ENCODE measurements at regions not wholly inside any gene's neighbourhood (a gene's known extent, or its start where the extent isn't known, plus 50 kb on each side); places are given as distances from the start of the nearest gene placed in this dataset.
"Not testable (repeated sequence)": the region's sequence is repeated elsewhere in the genome, so short reads cannot be mapped to it uniquely, and the experiment has no call there.

DNA sequence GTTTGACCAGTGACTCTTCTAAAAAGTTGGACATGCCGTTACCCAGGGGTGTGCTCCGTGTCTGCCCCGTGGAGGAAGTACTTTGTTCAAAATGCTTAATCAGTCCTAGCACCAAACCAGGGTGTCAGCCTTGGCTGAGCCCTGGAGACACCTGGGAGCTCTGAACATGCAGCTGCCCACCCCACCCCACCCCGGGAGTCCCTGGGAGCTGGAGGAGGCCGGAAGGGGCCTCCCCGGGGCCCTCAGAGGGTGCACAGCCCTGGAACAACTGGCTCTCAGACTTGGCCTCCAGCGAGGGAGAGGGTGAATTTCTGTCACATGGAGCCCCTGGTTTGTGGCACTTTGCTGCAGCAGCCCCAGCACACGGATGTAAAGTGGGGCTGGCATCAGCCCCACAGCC lies 152.1 kb downstream of the LAT start:
- TF ChIP-seq POLR2A (IDR thresholded peaks at IDR 0.05): not testable (repeated sequence)
- TF ChIP-seq, protein P1, sequence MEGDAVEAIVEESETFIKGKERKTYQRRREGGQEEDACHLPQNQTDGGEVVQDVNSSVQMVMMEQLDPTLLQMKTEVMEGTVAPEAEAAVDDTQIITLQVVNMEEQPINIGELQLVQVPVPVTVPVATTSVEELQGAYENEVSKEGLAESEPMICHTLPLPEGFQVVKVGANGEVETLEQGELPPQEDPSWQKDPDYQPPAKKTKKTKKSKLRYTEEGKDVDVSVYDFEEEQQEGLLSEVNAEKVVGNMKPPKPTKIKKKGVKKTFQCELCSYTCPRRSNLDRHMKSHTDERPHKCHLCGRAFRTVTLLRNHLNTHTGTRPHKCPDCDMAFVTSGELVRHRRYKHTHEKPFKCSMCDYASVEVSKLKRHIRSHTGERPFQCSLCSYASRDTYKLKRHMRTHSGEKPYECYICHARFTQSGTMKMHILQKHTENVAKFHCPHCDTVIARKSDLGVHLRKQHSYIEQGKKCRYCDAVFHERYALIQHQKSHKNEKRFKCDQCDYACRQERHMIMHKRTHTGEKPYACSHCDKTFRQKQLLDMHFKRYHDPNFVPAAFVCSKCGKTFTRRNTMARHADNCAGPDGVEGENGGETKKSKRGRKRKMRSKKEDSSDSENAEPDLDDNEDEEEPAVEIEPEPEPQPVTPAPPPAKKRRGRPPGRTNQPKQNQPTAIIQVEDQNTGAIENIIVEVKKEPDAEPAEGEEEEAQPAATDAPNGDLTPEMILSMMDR (IDR thresholded peaks at IDR 0.05): not testable (repeated sequence)

Data from testis (tissue), 2 donors.